ENCODE measurements at regions not wholly inside any gene's neighbourhood (a gene's known extent, or its start where the extent isn't known, plus 50 kb on each side); places are given as distances from the start of the nearest gene placed in this dataset.
"Not testable (repeated sequence)": the region's sequence is repeated elsewhere in the genome, so short reads cannot be mapped to it uniquely, and the experiment has no call there.

- peak; percentile 59 to 84 for DNase-seq
Observed at GRCh38 chr1:146710838-146711521, 227.1 kb upstream of the NBPF12 start.

DNA sequence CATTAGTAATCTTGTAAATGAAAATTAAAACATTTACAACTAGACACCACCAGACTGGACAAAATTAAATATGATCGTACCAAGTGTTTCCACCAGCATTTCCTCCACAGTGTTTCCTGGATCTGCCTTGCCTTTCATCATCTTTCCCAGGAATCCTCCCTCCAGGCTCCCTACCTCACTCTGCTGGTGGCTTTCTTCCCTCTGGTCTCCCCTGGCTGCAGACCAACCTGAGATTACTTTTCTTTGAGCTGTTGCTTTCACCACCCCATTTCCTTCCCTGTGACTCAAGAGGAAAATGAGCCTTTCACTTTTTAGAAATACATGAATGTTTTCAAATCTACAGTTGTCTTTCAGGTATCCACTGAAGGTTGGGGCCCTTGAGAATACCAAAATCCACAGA lies 228.8 kb upstream of the NBPF12 start:
- DNase-seq: not testable (repeated sequence)

- DNase-seq: not testable (repeated sequence)
Observed at GRCh38 chr1:146704162-146704724, 233.9 kb upstream of the NBPF12 start.

DNA sequence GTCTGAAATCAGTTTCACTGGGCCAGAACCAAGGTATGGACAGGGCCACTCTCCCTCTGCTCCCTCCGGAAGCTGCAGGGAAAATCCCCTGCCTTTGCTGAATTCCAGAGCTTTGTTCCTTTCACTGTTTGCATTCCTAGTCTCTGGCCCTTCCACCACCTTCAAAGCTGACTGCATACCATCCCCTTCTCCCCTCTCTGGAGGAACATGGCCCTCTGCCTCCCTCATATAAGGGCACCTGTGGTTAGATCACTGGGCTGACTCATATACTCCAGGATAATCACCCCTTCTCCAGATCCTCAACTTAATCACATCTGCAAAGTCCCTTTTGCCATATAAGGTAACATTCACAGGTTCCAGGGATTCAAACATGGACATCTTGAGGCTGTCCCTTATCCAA lies 236.8 kb upstream of the NBPF12 start:
- DNase-seq: not testable (repeated sequence)

DNA sequence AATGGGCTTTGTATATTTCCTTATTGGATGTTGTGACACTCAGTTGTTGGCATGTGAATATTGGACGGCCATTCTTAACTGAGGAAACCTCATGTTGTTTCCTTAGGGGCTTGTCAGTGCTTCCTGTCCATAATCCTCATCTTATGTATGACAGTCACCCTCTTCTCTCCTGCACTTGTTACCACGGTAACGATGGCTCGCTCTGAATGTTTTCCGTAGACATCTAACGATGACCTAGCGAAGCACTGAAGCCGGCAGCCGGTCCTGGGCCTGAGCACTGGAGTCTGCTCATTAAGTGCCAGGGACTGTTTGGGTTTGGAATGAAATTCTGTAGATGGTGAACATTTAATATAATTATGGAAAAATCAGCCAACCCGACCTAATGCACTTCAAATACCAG lies 242.7 kb upstream of the NBPF12 start:
- DNase-seq: not testable (repeated sequence)

DNA sequence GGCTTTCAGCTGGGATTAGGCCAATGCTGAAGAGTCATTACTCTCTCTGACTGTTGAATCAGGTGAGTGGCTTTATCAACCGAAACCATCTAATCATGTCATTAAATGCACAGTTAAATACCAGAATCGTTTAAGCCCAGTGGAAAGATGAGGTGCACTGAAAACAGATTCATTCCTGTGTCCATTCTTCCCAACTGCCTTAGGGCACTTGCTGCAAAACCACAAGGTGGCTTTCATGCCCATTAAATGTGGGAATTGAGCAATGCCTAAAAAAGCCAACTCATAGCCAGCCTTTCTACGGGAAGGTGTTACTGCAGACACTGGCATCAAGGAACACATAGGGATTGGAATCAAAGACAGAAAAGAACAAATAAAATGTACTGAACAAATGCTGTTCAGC lies 246.3 kb upstream of the NBPF12 start:
- not testable (repeated sequence) for DNase-seq

DNA sequence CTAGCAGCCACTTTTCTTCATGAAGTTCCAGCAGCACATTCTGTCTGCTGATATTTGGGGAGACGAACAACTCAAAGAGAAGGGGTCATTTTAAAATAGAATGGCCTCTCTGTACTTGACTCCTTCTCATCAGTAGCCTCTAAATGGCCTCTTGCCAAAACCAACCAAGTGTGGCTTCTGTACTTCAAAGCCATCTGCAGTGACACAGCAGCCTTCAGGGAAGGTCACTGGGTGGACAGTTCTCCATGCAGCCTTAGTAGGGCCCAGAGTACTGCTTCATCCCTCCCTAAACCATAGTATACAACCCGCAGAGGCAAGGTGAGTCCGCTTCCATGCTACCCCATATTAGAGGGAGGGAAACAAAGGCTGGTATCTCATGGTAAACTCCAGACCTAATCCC lies 249.2 kb upstream of the NBPF12 start:
- DNase-seq: not testable (repeated sequence)

- DNase-seq: not testable (repeated sequence)
Observed at GRCh38 chr1:146686777-146687366, 251.3 kb upstream of the NBPF12 start.

- DNase-seq: not testable (repeated sequence)
Observed at GRCh38 chr1:146683126-146683429, 255.0 kb upstream of the NBPF12 start.

DNA sequence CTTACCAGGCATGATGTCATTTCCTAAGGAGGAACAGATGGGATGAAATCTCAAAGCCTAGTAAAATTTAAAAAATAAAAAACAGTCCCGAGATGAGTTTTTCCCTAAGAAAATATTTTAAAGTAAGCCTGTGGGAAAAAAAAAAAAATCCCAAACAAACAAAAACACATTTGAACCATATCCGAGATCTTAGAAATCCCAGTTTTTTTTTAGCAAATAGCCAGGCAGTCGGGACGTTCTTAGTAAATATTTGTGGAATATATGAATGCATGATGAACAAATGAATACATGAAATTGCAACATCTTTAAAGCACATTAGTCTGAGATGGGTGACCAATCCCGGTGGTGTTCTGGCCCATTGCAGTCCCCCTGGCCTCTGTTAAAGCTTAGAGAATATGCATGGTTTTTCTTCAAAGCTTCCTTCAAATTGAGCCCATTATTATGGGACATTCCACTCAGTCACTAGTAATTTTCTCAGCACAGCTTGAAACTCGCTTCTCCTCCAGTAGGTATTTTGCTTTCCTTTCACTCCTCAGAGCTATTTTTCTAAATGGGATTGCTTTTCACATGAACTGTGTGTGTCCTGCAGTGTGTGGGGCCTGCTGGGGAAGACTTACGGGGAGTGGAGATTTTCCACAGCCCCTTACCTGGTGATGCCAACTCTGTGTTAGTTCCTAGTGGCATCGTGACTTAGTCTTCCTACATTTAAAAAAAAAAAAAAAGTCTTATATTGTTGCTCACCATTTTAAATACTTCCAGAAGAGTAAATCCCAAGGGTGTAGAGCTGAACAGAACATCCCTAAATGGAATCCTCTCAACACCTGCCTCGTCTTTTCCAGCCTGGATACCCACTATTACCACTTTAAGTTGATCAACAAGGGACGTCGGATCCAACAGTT lies 255.6 kb upstream of the NBPF12 start:
- DNase-seq: not testable (repeated sequence)

DNA sequence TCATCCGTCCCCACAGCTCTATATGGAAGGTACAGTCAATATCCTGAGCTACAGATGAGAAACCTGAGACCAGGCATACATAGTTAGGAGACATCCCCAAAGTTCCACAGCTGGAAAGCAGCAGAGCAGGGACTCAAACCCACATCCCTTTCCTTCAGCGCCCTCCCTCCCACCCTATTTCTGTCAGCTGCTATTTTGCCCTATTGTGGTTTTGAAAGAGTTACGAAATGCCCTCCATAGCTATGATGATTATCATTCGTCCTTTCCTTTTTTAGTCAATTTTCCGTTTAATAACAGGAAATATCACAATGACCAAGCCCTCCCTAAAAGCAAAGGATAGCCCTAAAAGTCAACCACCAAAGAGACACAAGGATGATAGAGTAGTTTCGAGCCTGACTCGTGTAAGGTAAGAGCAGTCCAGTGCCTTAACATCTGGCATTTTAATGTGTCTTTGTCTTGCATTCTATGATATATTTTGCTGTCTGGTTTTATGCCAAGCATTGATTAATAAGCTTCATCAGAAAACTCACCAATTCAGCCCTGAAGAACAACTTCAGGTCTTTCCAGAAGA lies 264.3 kb upstream of the NBPF12 start:
- DNase-seq: not testable (repeated sequence)

DNA sequence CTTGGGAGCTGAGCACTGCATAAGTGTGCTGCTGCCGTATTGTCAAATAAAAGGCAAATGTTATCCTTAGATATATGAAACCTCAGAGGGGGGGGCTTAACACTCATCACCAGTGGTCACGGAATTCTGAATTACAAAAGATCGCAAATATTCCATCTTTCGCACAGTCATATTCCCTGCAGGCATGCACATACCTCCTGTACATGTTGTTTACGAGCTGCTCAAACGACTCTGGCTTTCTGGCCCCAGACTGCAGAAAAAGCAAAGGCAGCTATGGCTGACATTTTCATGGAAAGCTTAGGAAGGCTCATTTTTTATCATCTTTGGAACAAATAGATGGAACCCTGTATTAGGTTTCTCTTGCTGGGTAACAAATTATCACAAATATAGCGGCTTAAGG lies 265.5 kb upstream of the NBPF12 start:
- not testable (repeated sequence) for DNase-seq

- DNase-seq: not testable (repeated sequence)
Observed at GRCh38 chr1:146671588-146671987, 266.5 kb upstream of the NBPF12 start.

- DNase-seq: not testable (repeated sequence)
Observed at GRCh38 chr1:146670832-146671566, 267.1 kb upstream of the NBPF12 start.

DNA sequence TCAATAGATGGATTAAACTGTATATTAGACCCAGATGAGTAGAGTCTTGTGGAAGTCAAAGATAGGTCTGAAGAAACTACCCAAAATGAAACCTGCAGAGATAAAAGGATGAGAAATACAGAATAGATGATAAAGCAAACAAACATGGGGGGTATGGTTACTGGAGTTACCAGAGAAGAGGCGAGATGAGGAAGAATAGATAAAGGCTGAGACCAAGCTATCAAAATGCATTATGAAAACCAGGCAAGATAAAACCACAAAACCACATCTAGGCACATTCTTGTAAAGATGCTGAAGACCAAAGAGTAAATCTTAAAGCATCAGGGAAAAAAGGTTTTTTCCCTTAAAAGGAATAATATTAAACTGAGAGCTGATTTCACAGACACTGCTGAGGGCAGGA lies 271.8 kb upstream of the NBPF12 start:
- DNase-seq: not testable (repeated sequence)

- not testable (repeated sequence) for DNase-seq
Observed at GRCh38 chr1:146660242-146660641, 277.9 kb upstream of the NBPF12 start.

GRCh38 chr1:146656356-146657060 lies 281.6 kb upstream of the NBPF12 start:
- DNase-seq: not testable (repeated sequence)

GRCh38 chr1:146654763-146655162 lies 283.4 kb upstream of the NBPF12 start:
- DNase-seq: not testable (repeated sequence)

- DNase-seq: peak in 1 of 2 experiments; percentile 39
Observed at GRCh38 chr1:146645978-146646604, 292.0 kb upstream of the NBPF12 start.

- DNase-seq: not testable (repeated sequence)
Observed at GRCh38 chr1:146641534-146641933, 296.6 kb upstream of the NBPF12 start.

DNA sequence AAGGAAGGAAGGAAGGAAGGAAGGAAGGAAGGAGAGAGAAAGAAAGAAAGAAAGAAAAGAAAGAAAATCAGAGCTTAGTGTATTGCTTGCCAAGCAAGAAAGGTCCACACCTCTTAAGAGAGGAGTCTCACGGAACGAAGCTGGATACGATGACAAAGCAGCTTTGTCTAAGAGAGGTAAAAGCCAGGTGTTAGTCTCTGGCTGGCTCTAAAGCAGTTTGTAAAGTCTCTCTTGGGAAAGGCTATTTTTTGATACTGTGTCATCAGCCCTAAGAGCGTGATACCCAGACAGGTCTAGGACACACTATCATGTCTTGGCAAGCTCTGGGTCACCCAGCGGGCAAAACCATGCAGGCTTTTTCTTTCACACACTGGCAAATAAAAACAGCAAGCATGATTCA lies 297.5 kb upstream of the NBPF12 start:
- peak; percentile 80 to 81 for DNase-seq
